ENCODE measurements at regions not wholly inside any gene's neighbourhood (a gene's known extent, or its start where the extent isn't known, plus 50 kb on each side); places are given as distances from the start of the nearest gene placed in this dataset.

GRCh38 chr7:82757-83155, 109.6 kb upstream of the FAM20C start:
- no peak for TF ChIP-seq CTCF (IDR thresholded peaks at IDR 0.05; ENCODE audit: control insufficient read depth, insufficient read depth, low read depth, low read length, missing control alignments)
- DNase-seq (ENCODE audit: low read depth), result no peak
- no peak overlapping the region for H3K4me3 ChIP-seq (ENCODE audit: control insufficient read depth, low read depth, low read length)

- TF ChIP-seq CTCF (IDR thresholded peaks at IDR 0.05; ENCODE audit: control insufficient read depth, insufficient read depth, low read depth, low read length, missing control alignments), result no peak
- no peak for DNase-seq (ENCODE audit: low read depth)
- no peak overlapping the region for H3K4me3 ChIP-seq (ENCODE audit: control insufficient read depth, low read depth, low read length)
Observed at GRCh38 chr7:83441-83840, 108.9 kb upstream of the FAM20C start.

- DNase-seq (ENCODE audit: low read depth), result no peak
- TF ChIP-seq CTCF (IDR thresholded peaks at IDR 0.05; ENCODE audit: control insufficient read depth, insufficient read depth, low read depth, low read length, missing control alignments), result no peak
- H3K4me3 ChIP-seq (ENCODE audit: control insufficient read depth, low read depth, low read length), result no peak overlapping the region
Observed at GRCh38 chr7:83861-84632, 108.3 kb upstream of the FAM20C start.

- no peak for DNase-seq (ENCODE audit: low read depth)
- no peak overlapping the region for H3K4me3 ChIP-seq (ENCODE audit: control insufficient read depth, low read depth, low read length)
- no peak for TF ChIP-seq CTCF (IDR thresholded peaks at IDR 0.05; ENCODE audit: control insufficient read depth, insufficient read depth, low read depth, low read length, missing control alignments)
Observed at GRCh38 chr7:84633-85020, 107.7 kb upstream of the FAM20C start.

GRCh38 chr7:85074-85882, 107.1 kb upstream of the FAM20C start:
- TF ChIP-seq CTCF (IDR thresholded peaks at IDR 0.05; ENCODE audit: control insufficient read depth, insufficient read depth, low read depth, low read length, missing control alignments), result no peak
- no peak for DNase-seq (ENCODE audit: low read depth)
- no peak overlapping the region for H3K4me3 ChIP-seq (ENCODE audit: control insufficient read depth, low read depth, low read length)

- no peak for TF ChIP-seq CTCF (IDR thresholded peaks at IDR 0.05; ENCODE audit: control insufficient read depth, insufficient read depth, low read depth, low read length, missing control alignments)
- no peak for DNase-seq (ENCODE audit: low read depth)
- no peak overlapping the region for H3K4me3 ChIP-seq (ENCODE audit: control insufficient read depth, low read depth, low read length)
Observed at GRCh38 chr7:85883-86515, 106.4 kb upstream of the FAM20C start.

All from AG09309 (cell line).